SU-DHL-6 (cell line): ENCODE measurements at regions not wholly inside any gene's neighbourhood (a gene's known extent, or its start where the extent isn't known, plus 50 kb on each side); places are given as distances from the start of the nearest gene placed in this dataset.
"Not testable (repeated sequence)": the region's sequence is repeated elsewhere in the genome, so short reads cannot be mapped to it uniquely, and the experiment has no call there.

Source experiments
- H2AFZ ChIP-seq: fragments of 200-600 bp; sonication (generic); 2 replicates; pipeline ENCODE4 v1.6.1; 2014; ENCODE audit warnings: low read depth, mild to moderate bottlenecking, moderate library complexity, mixed read lengths, antibody characterized with exemption, low read length; ENCODE audit not compliant: severe bottlenecking
- H3F3A ChIP-seq: fragments of 200-600 bp; shearing (Covaris generic); 2 replicates; pipeline ENCODE4 v1.6.0; 2016; ENCODE audit warnings: antibody characterized with exemption, mild to moderate bottlenecking; ENCODE audit not compliant: insufficient read depth
- H3K27ac ChIP-seq: fragments of 200-600 bp; sonication (generic); 2 replicates; pipeline ENCODE4 v1.5.1; 2016; ENCODE audit warnings: low read depth, mild to moderate bottlenecking, low read length, moderate library complexity, mixed read lengths
- H3K27me3 ChIP-seq: fragments of 200-600 bp; sonication (generic), shearing (Covaris generic); 2 replicates; pipeline ENCODE4 v1.6.0; 2014; ENCODE audit warnings: mild to moderate bottlenecking, low read length
- H3K36me3 ChIP-seq: fragments of 200-600 bp; sonication (generic); 2 replicates; pipeline ENCODE4 v1.6.1; 2014; ENCODE audit warnings: mild to moderate bottlenecking, low read length, mixed read lengths
- H3K4me2 ChIP-seq: fragments of 300-600, 200-600 bp; shearing (Covaris generic), sonication (generic); 2 replicates; pipeline ENCODE4 v1.6.0; 2014; ENCODE audit warnings: low read length, low read depth, mild to moderate bottlenecking; ENCODE audit not compliant: poor library complexity, severe bottlenecking
- H3K4me3 ChIP-seq: fragments of 200-600 bp; sonication (generic); 2 replicates; pipeline ENCODE4 v1.5.1; 2014; ENCODE audit warnings: antibody characterized with exemption, low read length, mild to moderate bottlenecking, mixed read lengths; ENCODE audit not compliant: insufficient read depth, poor library complexity, severe bottlenecking
- H3K79me2 ChIP-seq: fragments of 200-600 bp; sonication (generic); 2 replicates; pipeline ENCODE4 v1.6.1; 2014; ENCODE audit warnings: mild to moderate bottlenecking, low read length, moderate library complexity; ENCODE audit not compliant: insufficient read depth
- H3K9ac ChIP-seq: fragments of 200-600 bp; sonication (generic); 2 replicates; pipeline ENCODE4 v1.7.0; 2014; ENCODE audit warnings: mild to moderate bottlenecking, low read length
- H3K9me2 ChIP-seq: fragments of 200-600 bp; sonication (generic); replicated peaks from 2 replicates; pipeline ENCODE4 v1.6.1; 2014; ENCODE audit warnings: low read length; ENCODE audit not compliant: insufficient read depth
- H3K9me3 ChIP-seq: fragments of 200-600 bp; sonication (generic); 2 replicates; pipeline ENCODE4 v1.6.1; 2014; ENCODE audit warnings: low read length, mixed read lengths; ENCODE audit not compliant: insufficient read depth
- H4K20me1 ChIP-seq: fragments of 200-600 bp; sonication (generic); 2 replicates; pipeline ENCODE4 v1.6.1; 2014; ENCODE audit warnings: low read depth, mild to moderate bottlenecking, antibody characterized with exemption, low read length, moderate library complexity, mixed read lengths
- CTCF ChIP-seq: fragments of 200-600 bp; sonication (generic); IDR thresholded peaks from one replicate; pipeline ENCODE4 v1.5.1; 2017; ENCODE audit warnings: antibody characterized with exemption, mild to moderate bottlenecking, low read length, moderate library complexity; ENCODE audit not compliant: insufficient read depth, poor library complexity, severe bottlenecking
- EZH2phosphoT487 ChIP-seq: fragments of 200-600 bp; sonication (generic), shearing (Covaris generic); conservative IDR thresholded peaks from 2 replicates; pipeline ENCODE4 v1.6.1; 2018; ENCODE audit warnings: mild to moderate bottlenecking, antibody characterized with exemption, low read length, moderate library complexity, mixed read lengths

- Histone ChIP-seq H3F3A (no peaks in the 10 kb centered on the region), H3K4me3 (no peak overlapping the region), H3K4me2 (no peak overlapping the region), H3K36me3 (no peaks in the 10 kb centered on the region), H3K27ac (no peak overlapping the region), H3K27me3 (no peaks in the 10 kb centered on the region), H3K9ac (no peak overlapping the region), H4K20me1 (no peaks in the 10 kb centered on the region), H3K79me2 (no peaks in the 10 kb centered on the region), H3K9me3 (no peaks in the 10 kb centered on the region), H3K9me2 (no peaks in the 10 kb centered on the region), H2AFZ (no peak overlapping the region)
- TF ChIP-seq EZH2phosphoT487 (no peak), CTCF (no peak)
Measured at GRCh38 chr16:86734543-86735460, 156.5 kb downstream of the FOXL1 start.

GRCh38 chr16:86735727-86736126 is 157.4 kb downstream of the FOXL1 start:
- H4K20me1 ChIP-seq, result no peaks in the 10 kb centered on the region

GRCh38 chr16:86736502-86736901 is 158.2 kb downstream of the FOXL1 start:
- Histone ChIP-seq H3K9ac (no peak overlapping the region), H3K27ac (no peak overlapping the region), H3K9me2 (no peaks in the 10 kb centered on the region), H3K4me2 (no peak overlapping the region), H3K4me3 (no peak overlapping the region), H3K36me3 (no peaks in the 10 kb centered on the region), H4K20me1 (no peaks in the 10 kb centered on the region), H3K79me2 (no peaks in the 10 kb centered on the region), H2AFZ (no peak overlapping the region), H3F3A (no peaks in the 10 kb centered on the region), H3K27me3 (no peaks in the 10 kb centered on the region), H3K9me3 (no peaks in the 10 kb centered on the region)
- TF ChIP-seq EZH2phosphoT487, result no peak

More at GRCh38 chr16:86735727-86736126, 157.4 kb downstream of the FOXL1 start:
- Histone ChIP-seq H3K27me3 (no peaks in the 10 kb centered on the region), H3K4me2 (no peak overlapping the region), H3K9me2 (no peaks in the 10 kb centered on the region), H3K36me3 (no peaks in the 10 kb centered on the region), H3K4me3 (no peak overlapping the region), H3K79me2 (no peaks in the 10 kb centered on the region), H3K27ac (no peak overlapping the region), H3K9me3 (no peaks in the 10 kb centered on the region), H2AFZ (no peak overlapping the region), H3F3A (no peaks in the 10 kb centered on the region), H3K9ac (no peak overlapping the region)
- TF ChIP-seq EZH2phosphoT487 (no peak), CTCF (no peak)

- H3K4me3 ChIP-seq, result no peak overlapping the region
- H4K20me1 ChIP-seq, result no peaks in the 10 kb centered on the region
- H3F3A ChIP-seq, result no peaks in the 10 kb centered on the region
- H3K79me2 ChIP-seq, result no peaks in the 10 kb centered on the region
- no peaks in the 10 kb centered on the region for H3K9me3 ChIP-seq
- no peak overlapping the region for H2AFZ ChIP-seq
- TF ChIP-seq CTCF, result no peak
- TF ChIP-seq EZH2phosphoT487, result no peak
- H3K4me2 ChIP-seq, result no peak overlapping the region
- no peaks in the 10 kb centered on the region for H3K9me2 ChIP-seq
- H3K9ac ChIP-seq, result no peak overlapping the region
- H3K27ac ChIP-seq, result no peak overlapping the region
- H3K27me3 ChIP-seq, result no peaks in the 10 kb centered on the region
- H3K36me3 ChIP-seq, result no peaks in the 10 kb centered on the region
Measured at GRCh38 chr16:86737083-86737482, 158.7 kb downstream of the FOXL1 start.

GRCh38 chr16:86738322-86738721 is 160.0 kb downstream of the FOXL1 start:
- H3K79me2 ChIP-seq, H3F3A ChIP-seq, H3K9ac ChIP-seq, H3K9me2 ChIP-seq, H4K20me1 ChIP-seq, H3K36me3 ChIP-seq, H3K4me3 ChIP-seq, H3K27ac ChIP-seq, H2AFZ ChIP-seq, H3K27me3 ChIP-seq, H3K9me3 ChIP-seq, H3K4me2 ChIP-seq: not testable (repeated sequence)
